HG03064 (cell line): ENCODE measurements at regions not wholly inside any gene's neighbourhood (a gene's known extent, or its start where the extent isn't known, plus 50 kb on each side); places are given as distances from the start of the nearest gene placed in this dataset.
"Not testable (repeated sequence)": the region's sequence is repeated elsewhere in the genome, so short reads cannot be mapped to it uniquely, and the experiment has no call there.

Experiments used
- ATAC-seq: cut with Tn5 transposase; IDR thresholded peaks from one replicate; pipeline ENCODE4 v1.9.1; 2021; ENCODE audit warnings: low read depth; ENCODE audit not compliant: unreplicated experiment

GRCh38 chr5:118611332-118611945, 376.9 kb downstream of the DTWD2 start:
- no peak for ATAC-seq

- ATAC-seq, result no peak
These were observed 381.4 kb downstream of the DTWD2 start for GRCh38 chr5:118606940-118607339.

- no peak for ATAC-seq
These were observed 382.6 kb downstream of the DTWD2 start for GRCh38 chr5:118605761-118606160.

GRCh38 chr5:118604106-118604505, 384.2 kb downstream of the DTWD2 start:
- ATAC-seq, result no peak

GRCh38 chr5:118603278-118603677, 385.1 kb downstream of the DTWD2 start:
- ATAC-seq, result no peak

GRCh38 chr5:118598311-118598710, 390.0 kb downstream of the DTWD2 start:
- no peak for ATAC-seq

GRCh38 chr5:118597543-118597942, 390.8 kb downstream of the DTWD2 start:
- no peak for ATAC-seq

- ATAC-seq, result no peak
These were observed 392.1 kb downstream of the DTWD2 start for GRCh38 chr5:118596255-118596654.

GRCh38 chr5:118593003-118593328, 395.4 kb downstream of the DTWD2 start:
- no peak for ATAC-seq

- ATAC-seq, result no peak
These were observed 395.9 kb downstream of the DTWD2 start for GRCh38 chr5:118592229-118593002.

GRCh38 chr5:118590806-118591205, 397.5 kb downstream of the DTWD2 start:
- no peak for ATAC-seq

- no peak for ATAC-seq
These were observed 407.4 kb downstream of the DTWD2 start for GRCh38 chr5:118580949-118581348.

- no peak for ATAC-seq
These were observed 410.3 kb downstream of the DTWD2 start for GRCh38 chr5:118578093-118578492.

- no peak for ATAC-seq
These were observed 410.7 kb downstream of the DTWD2 start for GRCh38 chr5:118577621-118578020.

- ATAC-seq, result not testable (repeated sequence)
These were observed 418.1 kb downstream of the DTWD2 start for GRCh38 chr5:118570276-118570675.

GRCh38 chr5:118569596-118569995, 418.8 kb downstream of the DTWD2 start:
- ATAC-seq, result not testable (repeated sequence)

GRCh38 chr5:118565335-118565971, 422.9 kb downstream of the DTWD2 start:
- ATAC-seq, result no peak

GRCh38 chr5:118561971-118562370, 426.4 kb downstream of the DTWD2 start:
- no peak for ATAC-seq

GRCh38 chr5:118561235-118561634, 427.1 kb downstream of the DTWD2 start:
- ATAC-seq, result no peak

- ATAC-seq, result no peak
These were observed 429.5 kb downstream of the DTWD2 start for GRCh38 chr5:118558871-118559270.

- no peak for ATAC-seq
These were observed 431.1 kb downstream of the DTWD2 start for GRCh38 chr5:118557251-118557661.

- no peak for ATAC-seq
These were observed 431.6 kb downstream of the DTWD2 start for GRCh38 chr5:118556792-118557191.
